Esophagus muscularis mucosa (tissue), 4 donors: ENCODE measurements at regions not wholly inside any gene's neighbourhood (a gene's known extent, or its start where the extent isn't known, plus 50 kb on each side); places are given as distances from the start of the nearest gene placed in this dataset.

Experiments
- DNase-seq: peaks from one replicate; pipeline ENCODE4 v3.0.0-alpha.2; 2017; ENCODE audit errors: extremely low spot score
- H3K27ac ChIP-seq, 4 donors: fragments of 200-600 bp; sonication (generic); replicated peaks in 1 of 4; 1 replicate in 3 of 4; 2 replicates in 1 of 4; pipeline ENCODE4 v1.5.1; 2016 to 2019; ENCODE audit warnings: mild to moderate bottlenecking in 1 of 4
- H3K27me3 ChIP-seq, 4 donors: fragments of 200-600 bp; sonication (generic); one replicate each; pipeline versions ENCODE4 v1.5.1 to v1.6.0; 2016 to 2019
- H3K36me3 ChIP-seq, 4 donors: fragments of 200-600 bp; sonication (generic); one replicate each; pipeline ENCODE4 v1.5.1; 2016 to 2019
- H3K4me1 ChIP-seq, 4 donors: fragments of 200-600 bp; sonication (generic); one replicate each; pipeline ENCODE4 v1.5.1; 2016 to 2019
- H3K4me3 ChIP-seq, 4 donors: fragments of 200-600 bp; sonication (generic); 1 replicate in 2 of 4; 2 replicates in 2 of 4; pipeline ENCODE4 v1.5.1; 2016 to 2019; ENCODE audit warnings: mild to moderate bottlenecking in 4 of 4, moderate library complexity in 1 of 4
- H3K9me3 ChIP-seq, 4 donors: fragments of 200-600 bp; sonication (generic); 1 replicate in 3 of 4; 2 replicates in 1 of 4; pipeline ENCODE4 v1.5.1; 2016 to 2019
- EP300 ChIP-seq: sonication (generic); formaldehyde crosslinking; IDR thresholded peaks from one replicate; pipeline ENCODE4 v1.6.1; 2017; ENCODE audit warnings: antibody characterized with exemption
- POLR2A ChIP-seq: fragments of 450-650 bp; IDR thresholded peaks from one replicate; pipeline ENCODE4 v1.6.1; 2017; ENCODE audit warnings: antibody characterized with exemption, moderate library complexity, mild to moderate bottlenecking, low read depth
- POLR2AphosphoS5 ChIP-seq, 2 donors: sonication (generic); formaldehyde crosslinking; IDR thresholded peaks; one replicate each; pipeline ENCODE4 v1.6.1; 2017; ENCODE audit warnings: antibody characterized with exemption in 2 of 2
- WGBS: methylation state at CpG from one replicate; pipeline ENCODE4 v1.1.5; 2018; 5-methylcytosine and 5-hydroxymethylcytosine counted together
- intact Hi-C: fragments of 100-400 bp; cut with DNase I; formaldehyde crosslinking; loops from one replicate; pipeline ENCODE4 v1.15.1; 2023
- TF ChIP-seq, protein P1 (sequence below), 3 experiments: fragments of 200-600 bp in 2 of 3; fragments of 450-650 bp in 1 of 3; sonication (generic) in 2 of 3; IDR thresholded peaks; one replicate each; pipeline ENCODE4 v1.5.1; 2017 to 2019; ENCODE audit warnings: antibody characterized with exemption in 3 of 3, mild to moderate bottlenecking in 2 of 3, moderate library complexity in 1 of 3

DNA sequence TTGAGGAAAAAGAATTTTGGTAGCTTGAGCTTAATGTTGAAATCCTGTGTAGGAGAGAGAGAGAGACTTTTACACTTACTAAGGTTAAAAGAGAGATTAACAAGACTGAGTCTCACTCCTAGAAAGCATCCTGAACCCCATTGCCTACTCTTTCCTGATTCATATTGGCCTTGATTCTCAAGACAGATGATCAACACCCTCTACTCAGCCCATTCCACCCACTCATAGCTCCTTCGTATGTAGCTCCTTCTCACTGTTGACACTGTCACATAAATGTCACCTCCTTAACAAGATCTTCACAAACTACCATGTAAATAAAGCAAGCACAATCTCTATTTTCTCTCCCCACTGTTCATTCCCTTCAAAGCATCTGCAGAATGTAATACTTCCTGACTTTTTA is 574.6 kb upstream of the LMCD1 start:
- H3K36me3 ChIP-seq: no peaks in the 10 kb centered on the region
- no peak overlapping the region for H3K4me3 ChIP-seq
- intact Hi-C loops: no loop called here
- DNase-seq: no peak
- no peaks in the 10 kb centered on the region for H3K27me3 ChIP-seq
- TF ChIP-seq, protein P1, sequence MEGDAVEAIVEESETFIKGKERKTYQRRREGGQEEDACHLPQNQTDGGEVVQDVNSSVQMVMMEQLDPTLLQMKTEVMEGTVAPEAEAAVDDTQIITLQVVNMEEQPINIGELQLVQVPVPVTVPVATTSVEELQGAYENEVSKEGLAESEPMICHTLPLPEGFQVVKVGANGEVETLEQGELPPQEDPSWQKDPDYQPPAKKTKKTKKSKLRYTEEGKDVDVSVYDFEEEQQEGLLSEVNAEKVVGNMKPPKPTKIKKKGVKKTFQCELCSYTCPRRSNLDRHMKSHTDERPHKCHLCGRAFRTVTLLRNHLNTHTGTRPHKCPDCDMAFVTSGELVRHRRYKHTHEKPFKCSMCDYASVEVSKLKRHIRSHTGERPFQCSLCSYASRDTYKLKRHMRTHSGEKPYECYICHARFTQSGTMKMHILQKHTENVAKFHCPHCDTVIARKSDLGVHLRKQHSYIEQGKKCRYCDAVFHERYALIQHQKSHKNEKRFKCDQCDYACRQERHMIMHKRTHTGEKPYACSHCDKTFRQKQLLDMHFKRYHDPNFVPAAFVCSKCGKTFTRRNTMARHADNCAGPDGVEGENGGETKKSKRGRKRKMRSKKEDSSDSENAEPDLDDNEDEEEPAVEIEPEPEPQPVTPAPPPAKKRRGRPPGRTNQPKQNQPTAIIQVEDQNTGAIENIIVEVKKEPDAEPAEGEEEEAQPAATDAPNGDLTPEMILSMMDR (IDR thresholded peaks at IDR 0.05): no peak
- TF ChIP-seq EP300 (no peak), POLR2A (no peak), POLR2AphosphoS5 (IDR thresholded peaks at IDR 0.05) (no peak)
- H3K4me1 ChIP-seq: no peaks in the 10 kb centered on the region
- H3K27ac ChIP-seq: no peak overlapping the region
- H3K9me3 ChIP-seq: no peaks in the 10 kb centered on the region
- WGBS: 88% methylated on average over 1 of the region's 1 CpG

DNA sequence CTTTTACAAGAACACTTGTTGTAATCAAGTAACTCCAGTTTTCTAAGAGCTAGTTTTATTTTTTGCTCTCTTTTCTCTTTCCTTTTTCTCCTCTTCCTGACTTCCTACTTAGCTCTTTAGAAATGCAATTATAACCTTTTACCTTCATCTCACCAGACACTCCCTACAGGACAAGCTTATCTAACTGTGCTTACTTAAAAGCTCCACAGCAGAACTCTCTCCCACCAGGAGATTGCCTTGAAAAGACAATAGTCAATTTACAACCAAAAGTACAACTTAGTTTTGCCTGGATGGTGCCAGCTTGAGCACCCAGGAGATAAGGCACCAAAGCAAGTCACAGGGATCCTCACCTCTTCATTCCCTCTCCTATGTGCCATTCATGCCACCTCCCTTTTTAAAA is 573.8 kb upstream of the LMCD1 start:
- DNase-seq: no peak
- Histone ChIP-seq H3K4me3 (no peak overlapping the region), H3K4me1 (no peaks in the 10 kb centered on the region), H3K27me3 (no peaks in the 10 kb centered on the region), H3K9me3 (no peaks in the 10 kb centered on the region), H3K36me3 (no peaks in the 10 kb centered on the region), H3K27ac (no peak overlapping the region)
- intact Hi-C loops: no loop called here
- TF ChIP-seq POLR2A (no peak), EP300 (no peak), POLR2AphosphoS5 (IDR thresholded peaks at IDR 0.05) (no peak)
- TF ChIP-seq, protein P1 (IDR thresholded peaks at IDR 0.05): no peak

DNA sequence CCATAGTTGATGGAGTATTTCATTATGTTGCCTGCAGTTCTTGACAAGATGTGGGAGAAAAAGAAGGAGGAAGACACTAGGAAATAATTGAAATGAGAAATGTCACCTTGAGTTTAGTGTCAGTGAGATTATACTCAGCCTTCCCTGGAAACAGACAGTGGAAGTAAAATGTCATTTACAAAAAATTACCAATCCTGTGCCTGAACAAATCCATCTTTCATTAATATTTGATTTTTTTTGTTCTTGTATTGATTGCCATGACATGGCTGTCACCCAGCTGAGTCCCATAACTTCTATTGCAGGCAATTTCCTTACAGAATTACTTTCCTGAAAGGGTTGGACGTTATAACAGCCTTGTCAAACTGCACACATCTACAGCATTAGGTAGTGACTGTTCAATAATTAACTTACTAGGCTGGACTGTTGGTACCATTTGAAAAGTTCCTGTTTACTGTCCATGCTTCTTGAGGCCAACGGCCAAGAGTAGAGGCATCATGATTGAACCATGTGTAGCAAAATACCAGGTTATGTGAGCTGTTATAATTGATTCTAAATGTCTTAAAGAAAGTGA is 572.2 kb upstream of the LMCD1 start:
- Histone ChIP-seq H3K4me3 (no peak overlapping the region), H3K4me1 (no peaks in the 10 kb centered on the region), H3K27ac (no peak overlapping the region), H3K36me3 (no peaks in the 10 kb centered on the region), H3K27me3 (no peaks in the 10 kb centered on the region), H3K9me3 (no peaks in the 10 kb centered on the region)
- WGBS: 83% methylated on average over 2 of the region's 2 CpGs
- TF ChIP-seq POLR2A (no peak), EP300 (no peak), POLR2AphosphoS5 (IDR thresholded peaks at IDR 0.05) (no peak)
- TF ChIP-seq, protein P1 (IDR thresholded peaks at IDR 0.05): no peak
- intact Hi-C loops: no loop called here
- DNase-seq: no peak

DNA sequence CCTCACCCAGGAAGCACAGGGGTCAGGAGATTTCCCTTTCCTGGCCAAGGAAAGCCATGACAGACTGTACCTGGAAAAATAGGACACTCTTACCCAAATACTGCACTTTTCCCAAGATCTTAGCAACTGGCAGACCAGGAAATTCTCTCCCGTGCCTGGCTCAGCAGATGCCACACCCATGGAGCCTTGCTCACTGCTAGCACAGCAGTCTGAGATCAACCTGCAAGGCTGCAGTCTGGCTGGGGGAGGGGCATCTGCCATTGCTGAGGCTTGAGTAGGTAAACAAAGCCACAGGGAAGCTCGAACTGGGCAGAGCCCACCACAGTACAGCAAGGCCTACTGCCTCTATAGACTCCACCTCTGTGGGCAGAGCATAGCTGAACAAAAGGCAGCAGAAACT is 567.3 kb upstream of the LMCD1 start:
- no peak for DNase-seq
- no peaks in the 10 kb centered on the region for H3K4me1 ChIP-seq
- no peak overlapping the region for H3K27ac ChIP-seq
- H3K36me3 ChIP-seq: no peaks in the 10 kb centered on the region
- H3K9me3 ChIP-seq: no peaks in the 10 kb centered on the region
- whole genome bisulfite sequencing: no CpG with 5 or more reads among the region's 2 CpGs
- no peaks in the 10 kb centered on the region for H3K27me3 ChIP-seq
- TF ChIP-seq, protein P1 (IDR thresholded peaks at IDR 0.05): no peak
- TF ChIP-seq EP300 (no peak), POLR2A (no peak), POLR2AphosphoS5 (IDR thresholded peaks at IDR 0.05) (no peak)
- no peak overlapping the region for H3K4me3 ChIP-seq
- intact Hi-C loops: no loop called here

DNA sequence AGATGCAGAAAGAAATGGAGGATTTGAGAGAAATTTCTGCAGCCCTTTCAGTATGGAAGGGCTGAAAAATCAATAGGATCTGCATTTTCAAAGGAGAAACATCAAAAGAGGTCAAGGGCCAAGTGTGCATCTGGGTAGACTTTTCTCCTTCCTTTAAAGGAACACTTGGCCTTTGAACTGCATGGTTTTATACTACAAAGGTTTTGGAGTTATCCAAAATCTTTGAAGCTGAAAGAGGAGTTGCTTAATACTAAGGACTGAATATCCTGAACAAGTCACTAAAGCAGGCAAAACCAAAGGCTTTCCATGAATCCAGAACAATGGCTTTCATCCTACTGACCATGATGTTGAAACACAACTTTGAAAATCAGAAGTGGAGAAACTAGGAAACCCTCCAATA is 553.7 kb upstream of the LMCD1 start:
- no peak for DNase-seq
- Histone ChIP-seq H3K27ac (no peak overlapping the region), H3K36me3 (no peaks in the 10 kb centered on the region), H3K27me3 (no peaks in the 10 kb centered on the region), H3K4me1 (no peaks in the 10 kb centered on the region), H3K4me3 (no peak overlapping the region), H3K9me3 (no peaks in the 10 kb centered on the region)
- intact Hi-C loops: no loop called here
- TF ChIP-seq EP300: no peak
- TF ChIP-seq POLR2A: no peak
- TF ChIP-seq, protein P1 (IDR thresholded peaks at IDR 0.05): no peak
- TF ChIP-seq POLR2AphosphoS5 (IDR thresholded peaks at IDR 0.05): no peak
